Liver (tissue), 8 donors: ENCODE measurements at regions not wholly inside any gene's neighbourhood (a gene's known extent, or its start where the extent isn't known, plus 50 kb on each side); places are given as distances from the start of the nearest gene placed in this dataset.

ENCODE experiments used
- DNase-seq: peaks from one replicate; pipeline ENCODE4 v3.0.0-alpha.2; 2017; ENCODE audit warnings: low spot score
- H3K27ac ChIP-seq, 2 donors: one replicate each; pipeline ENCODE4 v1.7.0; 2013; ENCODE audit warnings: inconsistent platforms in 2 of 2, low read length in 2 of 2, control low read depth in 1 of 2, low read depth in 1 of 2, mild to moderate bottlenecking in 1 of 2
- H3K27me3 ChIP-seq, 4 donors: one replicate each; pipeline versions ENCODE4 v1.6.1 to v1.7.0; 2013; ENCODE audit warnings: low read length in 3 of 4, inconsistent platforms in 1 of 4, mild to moderate bottlenecking in 1 of 4, moderate library complexity in 1 of 4; ENCODE audit not compliant: control insufficient read depth in 4 of 4, insufficient read depth in 4 of 4
- H3K36me3 ChIP-seq, 4 donors: one replicate each; pipeline versions ENCODE4 v1.6.1 to v1.7.0; 2013; ENCODE audit warnings: low read length in 3 of 4, mild to moderate bottlenecking in 3 of 4, low read depth in 1 of 4, moderate library complexity in 1 of 4; ENCODE audit not compliant: control insufficient read depth in 4 of 4, insufficient read depth in 3 of 4
- H3K4me1 ChIP-seq, 4 donors: one replicate each; pipeline versions ENCODE4 v1.6.1 to v1.7.0; 2013; ENCODE audit warnings: low read length in 3 of 4, mild to moderate bottlenecking in 3 of 4, moderate library complexity in 1 of 4; ENCODE audit not compliant: control insufficient read depth in 4 of 4, insufficient read depth in 4 of 4
- H3K4me3 ChIP-seq, 3 donors: one replicate each; pipeline versions ENCODE4 v1.6.1 to v1.7.0; 2013; ENCODE audit warnings: low read length in 3 of 3, control low read depth in 1 of 3, low read depth in 1 of 3, mild to moderate bottlenecking in 1 of 3
- H3K9ac ChIP-seq, 2 donors: one replicate each; pipeline ENCODE4 v1.7.0; 2013; ENCODE audit warnings: low read length in 2 of 2, mild to moderate bottlenecking in 2 of 2, moderate library complexity in 2 of 2, control low read depth in 1 of 2, low read depth in 1 of 2
- H3K9me3 ChIP-seq, 4 donors: one replicate each; pipeline versions ENCODE4 v1.6.1 to v1.7.0; 2013; ENCODE audit warnings: low read length in 3 of 4; ENCODE audit not compliant: control insufficient read depth in 4 of 4
- ATF3 ChIP-seq: IDR thresholded peaks from 2 replicates; pipeline ENCODE4 v1.6.1; 2016; ENCODE audit warnings: antibody characterized with exemption
- CTCF ChIP-seq: fragments of 150-350 bp; IDR thresholded peaks from 2 replicates; pipeline ENCODE4 v1.5.1; 2017; ENCODE audit warnings: improper control_type of control experiment, low read depth, low read length; ENCODE audit not compliant: missing input control
- EGR1 ChIP-seq, 2 donors: IDR thresholded peaks; 2 replicates each; pipeline ENCODE4 v1.6.1; 2016 to 2018; ENCODE audit warnings: antibody characterized with exemption in 2 of 2, low read depth in 2 of 2
- FOXA1 ChIP-seq: IDR thresholded peaks from 2 replicates; pipeline ENCODE4 v1.6.1; 2016; ENCODE audit warnings: antibody characterized with exemption
- FOXA2 ChIP-seq: IDR thresholded peaks from 2 replicates; pipeline ENCODE4 v1.6.1; 2016; ENCODE audit warnings: antibody characterized with exemption
- GABPA ChIP-seq, 2 donors: IDR thresholded peaks in 1 of 2; conservative IDR thresholded peaks in 1 of 2; 2 replicates each; pipeline ENCODE4 v1.6.1; 2016; ENCODE audit warnings: antibody characterized with exemption in 2 of 2, mild to moderate bottlenecking in 1 of 2, moderate library complexity in 1 of 2
- HNF4G ChIP-seq: IDR thresholded peaks from 2 replicates; pipeline ENCODE4 v1.6.1; 2016; ENCODE audit warnings: antibody characterized with exemption
- JUND ChIP-seq, 2 donors: IDR thresholded peaks; 2 replicates each; pipeline ENCODE4 v1.6.1; 2016; ENCODE audit warnings: antibody characterized with exemption in 2 of 2
- RAD21 ChIP-seq, 2 donors: IDR thresholded peaks; 2 replicates each; pipeline ENCODE4 v1.6.1; 2016; ENCODE audit warnings: antibody characterized with exemption in 2 of 2, mild to moderate bottlenecking in 2 of 2
- REST ChIP-seq: IDR thresholded peaks from 2 replicates; pipeline ENCODE4 v1.6.1; 2016; ENCODE audit warnings: antibody characterized with exemption, mild to moderate bottlenecking
- RXRA ChIP-seq, 2 donors: IDR thresholded peaks; 2 replicates each; pipeline ENCODE4 v1.6.1; 2017 to 2018; ENCODE audit warnings: antibody characterized with exemption in 2 of 2, mild to moderate bottlenecking in 1 of 2
- SP1 ChIP-seq: IDR thresholded peaks from 2 replicates; pipeline ENCODE4 v1.6.1; 2018; ENCODE audit warnings: antibody characterized with exemption, mild to moderate bottlenecking
- TAF1 ChIP-seq: conservative IDR thresholded peaks from 2 replicates; pipeline ENCODE4 v1.6.1; 2016; ENCODE audit warnings: antibody characterized with exemption, mild to moderate bottlenecking
- YY1 ChIP-seq: IDR thresholded peaks from 2 replicates; pipeline ENCODE4 v1.6.1; 2016; ENCODE audit warnings: antibody characterized with exemption, mild to moderate bottlenecking
- ZBTB33 ChIP-seq: IDR thresholded peaks from 2 replicates; pipeline ENCODE4 v1.6.1; 2016; ENCODE audit warnings: antibody characterized with exemption
- WGBS: extraction: QIAGEN DNeasy Blood & Tissue Kit; methylation state at CpG from one replicate; pipeline ENCODE4 v1.1.7; 2013; 5-methylcytosine and 5-hydroxymethylcytosine counted together
- donor health status: healthy.
- donor health status: healthy.
- donor health status: healthy.
- donor health status: healthy.
- donor health status: healthy.

GRCh38 chr2:145827235-145827634 is 1307.3 kb upstream of the ZEB2 start:
- TF ChIP-seq FOXA1: no peak
- TF ChIP-seq RAD21 (IDR thresholded peaks at IDR 0.05): no peak
- no peak for TF ChIP-seq EGR1 (IDR thresholded peaks at IDR 0.05; ENCODE audit: low read depth in 2 of 2)
- TF ChIP-seq GABPA (IDR thresholded peaks at IDR 0.05 in 1 of 2, conservative IDR thresholded peaks at IDR 0.05 in 1 of 2): no peak
- no peak for TF ChIP-seq RXRA (IDR thresholded peaks at IDR 0.05)
- TF ChIP-seq ZBTB33: no peak
- no peak for TF ChIP-seq ATF3
- no peak overlapping the region for H3K4me3 ChIP-seq
- H3K9me3 ChIP-seq: no peaks in the 10 kb centered on the region
- no peak overlapping the region for H3K27ac ChIP-seq
- H3K27me3 ChIP-seq: no peaks in the 10 kb centered on the region
- H3K9ac ChIP-seq: no peak overlapping the region
- DNase-seq: no peak
- H3K36me3 ChIP-seq: no peaks in the 10 kb centered on the region
- WGBS: 90% methylated on average over 2 of the region's 2 CpGs
- H3K4me1 ChIP-seq: no peaks in the 10 kb centered on the region

- no peaks in the 10 kb centered on the region for H3K9me3 ChIP-seq
- no peak for DNase-seq
- no peak overlapping the region for H3K9ac ChIP-seq
- 85% methylated on average over 3 of the region's 3 CpGs for WGBS
- H3K4me1 ChIP-seq: no peaks in the 10 kb centered on the region
- no peaks in the 10 kb centered on the region for H3K36me3 ChIP-seq
- no peak overlapping the region for H3K4me3 ChIP-seq
- H3K27me3 ChIP-seq: no peaks in the 10 kb centered on the region
- no peak overlapping the region for H3K27ac ChIP-seq
- TF ChIP-seq FOXA1 (no peak), SP1 (no peak), RAD21 (IDR thresholded peaks at IDR 0.05) (no peak), REST (no peak), FOXA2 (no peak), GABPA (IDR thresholded peaks at IDR 0.05 in 1 of 2, conservative IDR thresholded peaks at IDR 0.05 in 1 of 2) (no peak), TAF1 (no peak), JUND (IDR thresholded peaks at IDR 0.05) (no peak), HNF4G (no peak), CTCF (no peak), YY1 (no peak)
Observed at GRCh38 chr2:145824384-145824783, 1304.5 kb upstream of the ZEB2 start.
